Calu3 (cell line): ENCODE measurements at regions not wholly inside any gene's neighbourhood (a gene's known extent, or its start where the extent isn't known, plus 50 kb on each side); places are given as distances from the start of the nearest gene placed in this dataset.

Source experiments
- BruUV-seq: library from RNA; stranded (reverse); fragments of 400-500 nt; replicated peaks from 2 replicates; lab custom pipeline; 2021; lab: Mats Ljungman, UMichigan
- CTCF ChIA-PET: fragments of 300-600 bp; sonication (Branson Sonifier 250); formaldehyde crosslinking; loops from one replicate; lab custom pipeline; 2022; ENCODE audit warnings: antibody characterized with exemption; lab: Charles Lee
- DNase-seq: peaks from one replicate; pipeline ENCODE4 v3.0.0; 2022
- H3K27ac Mint-ChIP-seq: one replicate; pipeline ENCODE4 v1.8.0; 2022; ENCODE audit warnings: mixed read lengths; ENCODE audit not compliant: unreplicated experiment
- H3K27me3 Mint-ChIP-seq: one replicate; pipeline ENCODE4 v1.8.0; 2022; ENCODE audit warnings: mixed read lengths; ENCODE audit not compliant: unreplicated experiment
- H3K36me3 Mint-ChIP-seq: one replicate; pipeline ENCODE4 v1.8.0; 2022; ENCODE audit warnings: mild to moderate bottlenecking, moderate library complexity, mixed read lengths; ENCODE audit not compliant: insufficient read depth, unreplicated experiment
- H3K4me1 Mint-ChIP-seq: one replicate; pipeline ENCODE4 v1.8.0; 2022; ENCODE audit warnings: mild to moderate bottlenecking, low read depth, mixed read lengths; ENCODE audit not compliant: unreplicated experiment
- H3K4me3 Mint-ChIP-seq: one replicate; pipeline ENCODE4 v1.8.0; 2022; ENCODE audit warnings: mild to moderate bottlenecking, low read depth, moderate library complexity, mixed read lengths; ENCODE audit not compliant: unreplicated experiment
- H3K9me3 Mint-ChIP-seq: one replicate; pipeline ENCODE4 v1.8.0; 2022; ENCODE audit warnings: low read depth, mixed read lengths; ENCODE audit not compliant: unreplicated experiment
- intact Hi-C: fragments of 100-400 bp; cut with micrococcal nuclease; formaldehyde crosslinking; loops from one replicate; pipeline ENCODE4 v1.10.0; 2022; ENCODE audit not compliant: unreplicated experiment
- TF ChIP-seq, protein P1 (sequence below): fragments of 200-600 bp; IDR thresholded peaks from one replicate; pipeline ENCODE4 v1.8.0; 2022; ENCODE audit warnings: antibody characterized with exemption; ENCODE audit not compliant: unreplicated experiment

DNA sequence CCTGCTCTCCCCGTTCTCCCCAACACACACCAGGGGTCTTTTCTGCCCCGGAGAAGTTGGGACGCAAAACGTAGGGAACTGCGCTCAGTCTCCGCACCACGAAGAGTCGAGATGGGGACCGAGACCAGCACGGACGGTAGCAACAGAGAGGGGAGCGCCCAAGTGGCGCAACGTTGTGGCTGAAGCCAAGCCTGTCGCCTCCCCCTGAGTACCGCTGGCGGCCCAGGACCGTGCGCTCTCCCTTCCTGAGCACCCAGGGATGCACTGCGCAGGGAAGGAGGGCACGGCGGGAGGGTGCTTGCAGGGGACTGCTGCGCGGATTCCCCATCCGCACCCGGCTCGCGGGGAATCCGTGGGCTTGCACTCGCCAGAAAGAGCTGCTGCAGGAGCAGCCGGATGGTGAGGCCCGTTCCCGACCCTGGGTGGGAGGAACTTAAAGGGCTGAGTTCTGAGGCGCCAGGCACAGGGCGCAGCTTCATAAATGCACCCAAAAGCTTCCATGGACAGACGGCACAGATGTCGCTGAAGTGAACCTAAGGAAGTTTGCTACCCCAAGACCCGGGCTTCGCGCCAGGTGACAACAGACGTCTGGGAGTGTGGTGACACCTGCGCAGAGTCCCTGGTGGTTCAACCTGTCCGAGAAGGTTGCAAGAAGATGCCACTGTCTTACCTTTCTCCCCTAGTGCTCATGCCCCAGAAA, 178.7 kb downstream of the TBXT start:
- BruUV-seq: no TSS peak
- Mint-ChIP-seq H3K4me3 (peak overlapping the region; percentile 67), H3K9me3 (peaks cover 2% of the 10 kb centered on the region), H3K4me1 (peaks cover 12% of the 10 kb centered on the region), H3K27ac (no peak overlapping the region), H3K27me3 (peaks cover 70% of the 10 kb centered on the region), H3K36me3 (peaks cover 7% of the 10 kb centered on the region)
- CTCF ChIA-PET: no interaction called here
- no peak for DNase-seq
- TF ChIP-seq, protein P1, sequence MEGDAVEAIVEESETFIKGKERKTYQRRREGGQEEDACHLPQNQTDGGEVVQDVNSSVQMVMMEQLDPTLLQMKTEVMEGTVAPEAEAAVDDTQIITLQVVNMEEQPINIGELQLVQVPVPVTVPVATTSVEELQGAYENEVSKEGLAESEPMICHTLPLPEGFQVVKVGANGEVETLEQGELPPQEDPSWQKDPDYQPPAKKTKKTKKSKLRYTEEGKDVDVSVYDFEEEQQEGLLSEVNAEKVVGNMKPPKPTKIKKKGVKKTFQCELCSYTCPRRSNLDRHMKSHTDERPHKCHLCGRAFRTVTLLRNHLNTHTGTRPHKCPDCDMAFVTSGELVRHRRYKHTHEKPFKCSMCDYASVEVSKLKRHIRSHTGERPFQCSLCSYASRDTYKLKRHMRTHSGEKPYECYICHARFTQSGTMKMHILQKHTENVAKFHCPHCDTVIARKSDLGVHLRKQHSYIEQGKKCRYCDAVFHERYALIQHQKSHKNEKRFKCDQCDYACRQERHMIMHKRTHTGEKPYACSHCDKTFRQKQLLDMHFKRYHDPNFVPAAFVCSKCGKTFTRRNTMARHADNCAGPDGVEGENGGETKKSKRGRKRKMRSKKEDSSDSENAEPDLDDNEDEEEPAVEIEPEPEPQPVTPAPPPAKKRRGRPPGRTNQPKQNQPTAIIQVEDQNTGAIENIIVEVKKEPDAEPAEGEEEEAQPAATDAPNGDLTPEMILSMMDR: no peak
- intact Hi-C loops: loop anchor here (5.0 kb wide), 1 partner anchor 102 kb away; no protein-coding TSS in a partner anchor

DNA sequence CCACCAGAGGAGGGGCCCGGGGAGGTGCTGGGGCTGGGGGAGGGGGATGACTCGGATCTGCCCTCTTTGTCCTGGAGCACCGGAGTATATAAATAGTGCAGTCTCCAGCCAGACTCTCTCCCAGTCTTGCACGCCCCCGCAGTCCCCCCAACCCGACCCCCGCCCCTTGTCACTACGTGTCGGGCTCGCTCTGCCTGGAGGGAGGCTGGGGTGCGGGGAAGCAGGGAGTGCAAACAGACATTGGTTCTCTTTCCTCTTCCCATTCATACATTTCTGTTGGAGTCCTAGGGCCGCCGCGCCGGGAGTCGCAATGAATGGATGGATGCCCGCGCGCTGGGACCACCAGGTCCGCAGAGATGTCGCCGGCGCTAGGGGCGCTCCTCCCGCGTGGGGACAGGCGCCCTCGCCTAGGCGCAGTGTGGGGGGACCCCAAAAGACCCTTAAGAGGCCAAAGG, 179.3 kb downstream of the TBXT start:
- intact Hi-C loops: loop anchor here (5.0 kb wide), 1 partner anchor 101 kb away; no protein-coding TSS in a partner anchor
- TF ChIP-seq, protein P1: no peak
- no TSS peak for BruUV-seq
- peaks cover 12% of the 10 kb centered on the region for H3K4me1 Mint-ChIP-seq
- no peak overlapping the region for H3K27ac Mint-ChIP-seq
- CTCF ChIA-PET: no interaction called here
- peaks cover 70% of the 10 kb centered on the region for H3K27me3 Mint-ChIP-seq
- no peak for DNase-seq
- peak overlapping the region; percentile 67 for H3K4me3 Mint-ChIP-seq
- peaks cover 7% of the 10 kb centered on the region for H3K36me3 Mint-ChIP-seq
- peaks cover 2% of the 10 kb centered on the region for H3K9me3 Mint-ChIP-seq

DNA sequence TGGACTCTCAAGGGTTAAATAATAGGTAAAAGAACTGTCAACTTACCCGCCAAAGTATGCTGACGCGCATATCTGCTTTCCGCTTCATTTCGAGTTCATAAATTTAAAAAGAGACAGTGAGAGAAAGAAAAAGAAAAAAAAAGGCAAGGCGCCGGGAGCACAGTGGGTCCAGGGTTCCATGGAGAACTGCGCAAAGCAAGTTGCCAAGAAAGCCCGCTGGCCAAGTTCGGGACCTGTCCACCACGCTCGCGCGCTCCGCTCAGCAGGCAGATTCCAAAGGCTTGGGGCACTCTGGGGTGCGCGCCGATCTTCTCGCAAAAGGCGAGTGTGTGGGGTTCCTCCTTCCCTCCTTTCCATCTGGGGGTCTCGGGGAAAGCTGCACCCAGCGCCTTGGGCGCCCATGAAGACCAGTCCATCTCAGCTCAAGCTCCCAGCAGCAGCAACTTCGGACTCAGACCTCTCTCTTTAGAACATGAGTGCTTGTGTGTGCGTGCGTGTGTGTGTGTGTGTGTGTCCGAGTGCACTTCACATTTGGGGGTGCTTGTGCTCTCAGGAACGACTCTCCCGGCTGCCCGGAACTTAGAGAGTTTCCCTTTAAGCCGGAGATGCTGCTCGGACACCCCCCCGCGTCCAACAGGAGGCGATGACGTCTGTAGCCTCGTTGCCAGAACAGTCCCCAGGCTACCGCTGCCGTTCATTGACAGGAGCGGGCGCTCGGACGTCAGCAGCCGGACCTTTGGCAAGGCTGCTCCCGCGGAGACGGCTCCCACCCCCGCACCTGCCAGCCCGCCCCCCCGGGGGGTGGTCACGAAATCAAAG, 180.0 kb downstream of the TBXT start:
- intact Hi-C loops: loop anchor here (5.0 kb wide), 1 partner anchor 100 kb away; no protein-coding TSS in a partner anchor

More for the DNA sequence above, 180.0 kb downstream of the TBXT start:
- peaks cover 12% of the 10 kb centered on the region for H3K4me1 Mint-ChIP-seq
- peaks cover 2% of the 10 kb centered on the region for H3K9me3 Mint-ChIP-seq
- peak; percentile 69 for DNase-seq
- H3K4me3 Mint-ChIP-seq: peak overlapping the region; percentile 67
- H3K36me3 Mint-ChIP-seq: peaks cover 7% of the 10 kb centered on the region
- TF ChIP-seq, protein P1: no peak
- CTCF ChIA-PET: interaction anchor here (0.5 to 0.6 kb wide), 2 partner anchors 36 to 373 kb away, joined by 3 to 4 read pairs; no protein-coding TSS in a partner anchor
- BruUV-seq: TSS peak; percentile 64
- H3K27me3 Mint-ChIP-seq: peaks cover 70% of the 10 kb centered on the region
- H3K27ac Mint-ChIP-seq: no peak overlapping the region
